ENCODE measurements at regions not wholly inside any gene's neighbourhood (a gene's known extent, or its start where the extent isn't known, plus 50 kb on each side); places are given as distances from the start of the nearest gene placed in this dataset.

DNA sequence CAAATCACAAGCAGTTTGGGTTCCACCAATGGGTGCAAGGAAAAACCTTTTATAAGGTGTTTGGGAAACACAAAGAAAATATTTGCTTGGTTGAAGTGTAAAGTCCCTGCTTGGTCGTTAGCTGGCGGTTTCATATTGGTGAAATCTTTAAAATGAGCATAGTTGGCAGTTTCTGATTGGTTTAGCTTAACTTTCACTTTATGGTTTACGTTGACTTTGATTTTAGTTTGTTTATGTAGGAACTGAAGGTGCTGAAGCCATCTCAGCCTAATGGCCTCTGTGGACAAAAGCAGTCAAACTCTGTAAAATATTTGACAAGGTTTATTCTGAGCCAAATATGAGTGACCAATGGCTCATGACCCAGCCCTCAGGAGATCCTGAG, 76.6 kb upstream of the PPM1J start:
- no peak overlapping the region for H3K27ac ChIP-seq
- H3K27me3 ChIP-seq: peaks cover 6% of the 10 kb centered on the region
- 66% methylated on average over 3 of the region's 3 CpGs for WGBS, 2 donors (ENCODE audit: low coverage in 1 of 2)
- ATAC-seq: no peak
- no peaks in the 10 kb centered on the region for H3K4me1 ChIP-seq
- no peaks in the 10 kb centered on the region for H3K36me3 ChIP-seq
- H3K4me3 ChIP-seq: no peak overlapping the region
- TF ChIP-seq POLR2AphosphoS5 (IDR thresholded peaks at IDR 0.05) (no peak), POLR2A (IDR thresholded peaks at IDR 0.05) (no peak), EP300 (IDR thresholded peaks at IDR 0.05) (no peak)
- TF ChIP-seq, protein P1, sequence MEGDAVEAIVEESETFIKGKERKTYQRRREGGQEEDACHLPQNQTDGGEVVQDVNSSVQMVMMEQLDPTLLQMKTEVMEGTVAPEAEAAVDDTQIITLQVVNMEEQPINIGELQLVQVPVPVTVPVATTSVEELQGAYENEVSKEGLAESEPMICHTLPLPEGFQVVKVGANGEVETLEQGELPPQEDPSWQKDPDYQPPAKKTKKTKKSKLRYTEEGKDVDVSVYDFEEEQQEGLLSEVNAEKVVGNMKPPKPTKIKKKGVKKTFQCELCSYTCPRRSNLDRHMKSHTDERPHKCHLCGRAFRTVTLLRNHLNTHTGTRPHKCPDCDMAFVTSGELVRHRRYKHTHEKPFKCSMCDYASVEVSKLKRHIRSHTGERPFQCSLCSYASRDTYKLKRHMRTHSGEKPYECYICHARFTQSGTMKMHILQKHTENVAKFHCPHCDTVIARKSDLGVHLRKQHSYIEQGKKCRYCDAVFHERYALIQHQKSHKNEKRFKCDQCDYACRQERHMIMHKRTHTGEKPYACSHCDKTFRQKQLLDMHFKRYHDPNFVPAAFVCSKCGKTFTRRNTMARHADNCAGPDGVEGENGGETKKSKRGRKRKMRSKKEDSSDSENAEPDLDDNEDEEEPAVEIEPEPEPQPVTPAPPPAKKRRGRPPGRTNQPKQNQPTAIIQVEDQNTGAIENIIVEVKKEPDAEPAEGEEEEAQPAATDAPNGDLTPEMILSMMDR (IDR thresholded peaks at IDR 0.05): no peak
- no peaks in the 10 kb centered on the region for H3K9me3 ChIP-seq

DNA sequence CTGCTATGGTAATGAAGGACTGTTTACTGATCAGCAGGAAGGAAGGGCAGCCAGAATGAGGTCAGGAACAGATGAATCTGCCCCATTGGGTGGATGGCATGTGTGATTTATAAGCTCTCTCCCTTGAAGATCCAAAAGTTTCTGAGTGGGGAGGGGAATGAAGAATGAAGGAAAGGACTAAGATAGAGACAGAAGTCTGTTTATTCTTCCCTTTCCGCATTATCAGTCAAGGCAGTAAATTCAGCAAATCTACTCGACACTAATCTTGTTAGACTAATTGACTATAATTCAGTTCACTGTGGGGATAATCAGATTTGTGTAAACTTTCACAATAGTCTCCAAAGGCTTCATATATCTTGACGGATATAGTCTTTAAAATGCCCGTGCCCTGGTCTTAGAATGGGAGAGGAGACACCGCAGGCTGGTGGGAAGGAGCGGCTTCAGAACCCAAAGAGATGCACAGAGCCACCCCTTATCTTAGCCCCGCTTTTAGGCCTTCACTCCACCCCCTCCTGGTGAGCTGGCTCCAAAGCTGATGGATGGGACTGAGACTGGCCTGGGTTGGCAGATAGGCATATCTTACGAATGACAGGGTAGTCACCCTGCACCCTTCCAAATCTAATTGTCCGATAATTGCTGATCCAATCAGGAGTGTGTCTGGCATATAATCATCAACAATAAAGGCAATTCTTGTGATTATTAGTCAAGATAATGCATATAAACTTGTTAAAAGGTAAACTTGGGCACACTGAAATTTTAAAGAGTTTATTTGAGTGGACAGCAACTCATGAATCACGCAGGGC, 76.0 kb upstream of the PPM1J start:
- no peaks in the 10 kb centered on the region for H3K9me3 ChIP-seq
- WGBS, 2 donors (ENCODE audit: low coverage in 1 of 2): 72 to 81% methylated on average over 6 to 10 of the region's 10 CpGs
- H3K4me3 ChIP-seq: no peak overlapping the region
- no peak overlapping the region for H3K27ac ChIP-seq
- H3K4me1 ChIP-seq: no peaks in the 10 kb centered on the region
- H3K36me3 ChIP-seq: no peaks in the 10 kb centered on the region
- TF ChIP-seq POLR2A (IDR thresholded peaks at IDR 0.05): no peak
- no peak for TF ChIP-seq EP300 (IDR thresholded peaks at IDR 0.05)
- TF ChIP-seq, protein P1 (IDR thresholded peaks at IDR 0.05): no peak
- ATAC-seq: no peak
- H3K27me3 ChIP-seq: peaks cover 6% of the 10 kb centered on the region

- Histone ChIP-seq H3K4me3 (no peak overlapping the region), H3K27ac (no peak overlapping the region), H3K27me3 (peaks cover 6% of the 10 kb centered on the region), H3K4me1 (no peaks in the 10 kb centered on the region), H3K9me3 (no peaks in the 10 kb centered on the region), H3K36me3 (no peaks in the 10 kb centered on the region)
- ATAC-seq: no peak
- TF ChIP-seq POLR2A (IDR thresholded peaks at IDR 0.05): no peak
- TF ChIP-seq EP300 (IDR thresholded peaks at IDR 0.05): no peak
- no peak for TF ChIP-seq POLR2AphosphoS5 (IDR thresholded peaks at IDR 0.05)
- TF ChIP-seq, protein P1 (IDR thresholded peaks at IDR 0.05): no peak
Observed at GRCh38 chr1:112788561-112788960, 73.4 kb upstream of the PPM1J start.

DNA sequence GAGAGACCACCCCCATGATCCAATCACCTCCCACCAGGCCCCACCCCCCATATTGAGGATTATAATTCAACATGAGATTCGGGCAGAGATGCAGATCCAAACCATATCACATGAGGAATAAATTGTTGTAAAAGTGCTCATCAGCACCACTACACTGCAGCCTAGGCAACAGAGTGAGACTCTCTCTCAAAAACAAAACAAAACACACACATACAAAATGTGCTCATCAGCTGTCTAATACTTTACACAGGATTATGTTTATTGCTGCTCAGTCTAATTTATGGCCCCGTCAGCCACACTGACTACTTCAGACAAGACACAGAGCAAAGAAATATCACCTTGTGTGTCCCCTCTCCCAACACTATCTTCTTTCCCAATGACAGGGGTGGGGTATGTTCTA, 72.9 kb upstream of the PPM1J start:
- Histone ChIP-seq H3K27ac (no peak overlapping the region), H3K36me3 (no peaks in the 10 kb centered on the region), H3K9me3 (no peaks in the 10 kb centered on the region), H3K27me3 (peaks cover 8% of the 10 kb centered on the region), H3K4me3 (no peak overlapping the region), H3K4me1 (no peaks in the 10 kb centered on the region)
- TF ChIP-seq EP300 (IDR thresholded peaks at IDR 0.05) (no peak), POLR2AphosphoS5 (IDR thresholded peaks at IDR 0.05) (no peak)
- WGBS, 2 donors (ENCODE audit: low coverage in 1 of 2): 75 to 92% methylated on average over 1 of the region's 2 CpGs
- ATAC-seq: no peak

GRCh38 chr1:112783059-112783458, 67.9 kb upstream of the PPM1J start:
- TF ChIP-seq POLR2A (IDR thresholded peaks at IDR 0.05) (no peak), POLR2AphosphoS5 (IDR thresholded peaks at IDR 0.05) (no peak), EP300 (IDR thresholded peaks at IDR 0.05) (no peak)
- TF ChIP-seq, protein P1 (IDR thresholded peaks at IDR 0.05): no peak
- Histone ChIP-seq H3K27ac (no peak overlapping the region), H3K4me1 (no peaks in the 10 kb centered on the region), H3K36me3 (no peaks in the 10 kb centered on the region), H3K9me3 (no peaks in the 10 kb centered on the region), H3K27me3 (peaks cover 6% of the 10 kb centered on the region), H3K4me3 (no peak overlapping the region)
- no peak for ATAC-seq

All from gastroesophageal sphincter (tissue), 4 donors.